Brain microvascular endothelial cell (primary cell): ENCODE measurements at regions not wholly inside any gene's neighbourhood (a gene's known extent, or its start where the extent isn't known, plus 50 kb on each side); places are given as distances from the start of the nearest gene placed in this dataset.

ENCODE experiments used
- DNase-seq: peaks from one replicate; pipeline ENCODE4 v3.0.0-alpha.2; 2020
- H3K27ac ChIP-seq: fragments of 250-450 bp; sonication (Bioruptor Pico); 2 replicates; pipeline ENCODE4 v1.5.1; 2020; ENCODE audit warnings: mild to moderate bottlenecking, moderate library complexity
- H3K27me3 ChIP-seq: fragments of 250-450 bp; sonication (Bioruptor Pico); replicated peaks from 2 replicates; pipeline ENCODE4 v1.5.1; 2020; ENCODE audit warnings: mild to moderate bottlenecking
- H3K36me3 ChIP-seq: fragments of 250-450 bp; sonication (Bioruptor Pico); replicated peaks from 2 replicates; pipeline ENCODE4 v1.5.1; 2020; ENCODE audit warnings: mild to moderate bottlenecking
- H3K4me3 ChIP-seq: 2 replicates; pipeline ENCODE4 v1.5.1; 2011; ENCODE audit warnings: low read depth, mild to moderate bottlenecking, control low read depth, low read length, moderate library complexity
- CTCF ChIP-seq: IDR thresholded peaks from 2 replicates; pipeline ENCODE4 v1.5.1; 2011; ENCODE audit warnings: low read depth, mild to moderate bottlenecking, moderate library complexity, low read length, control low read depth, inconsistent platforms; ENCODE audit errors: missing control alignments
- in situ Hi-C: cut with HindIII; loops from 2 replicates; pipeline ENCODE4 v1.10.0; 2017; ENCODE audit warnings: low sequenced_read_pairs, low pct_ligation_motif_present

- H3K4me3 ChIP-seq, result no peak overlapping the region
- H3K27me3 ChIP-seq, result no peaks in the 10 kb centered on the region
- in situ Hi-C loops, result no loop called here
- H3K36me3 ChIP-seq, result no peaks in the 10 kb centered on the region
- no peak for TF ChIP-seq CTCF
- no peak overlapping the region for H3K27ac ChIP-seq
- DNase-seq, result no peak
Measured at GRCh38 chr15:95860406-95860805, 470.1 kb upstream of the NR2F2 start.

GRCh38 chr15:95864467-95864886 lies 466.0 kb upstream of the NR2F2 start:
- TF ChIP-seq CTCF, result no peak
- H3K36me3 ChIP-seq, result no peaks in the 10 kb centered on the region
- H3K4me3 ChIP-seq, result no peak overlapping the region
- H3K27me3 ChIP-seq, result no peaks in the 10 kb centered on the region
- no peak overlapping the region for H3K27ac ChIP-seq
- in situ Hi-C loops, result no loop called here
- no peak for DNase-seq

- Histone ChIP-seq H3K36me3 (no peaks in the 10 kb centered on the region), H3K27me3 (no peaks in the 10 kb centered on the region), H3K27ac (no peak overlapping the region), H3K4me3 (no peak overlapping the region)
- no peak for TF ChIP-seq CTCF
- DNase-seq, result no peak
- in situ Hi-C loops, result no loop called here
Measured at GRCh38 chr15:95865330-95865739, 465.2 kb upstream of the NR2F2 start.

GRCh38 chr15:95866711-95867440 lies 463.6 kb upstream of the NR2F2 start:
- DNase-seq, result no peak
- in situ Hi-C loops, result no loop called here
- no peak for TF ChIP-seq CTCF
- Histone ChIP-seq H3K36me3 (no peaks in the 10 kb centered on the region), H3K27me3 (no peaks in the 10 kb centered on the region), H3K4me3 (no peak overlapping the region), H3K27ac (no peak overlapping the region)

GRCh38 chr15:95868450-95868849 lies 462.1 kb upstream of the NR2F2 start:
- in situ Hi-C loops, result no loop called here

More at GRCh38 chr15:95868450-95868849, 462.1 kb upstream of the NR2F2 start:
- H3K27me3 ChIP-seq, result no peaks in the 10 kb centered on the region
- no peak for TF ChIP-seq CTCF
- H3K36me3 ChIP-seq, result no peaks in the 10 kb centered on the region
- H3K27ac ChIP-seq, result no peak overlapping the region
- no peak for DNase-seq
- no peak overlapping the region for H3K4me3 ChIP-seq
